ENCODE measurements at regions not wholly inside any gene's neighbourhood (a gene's known extent, or its start where the extent isn't known, plus 50 kb on each side); places are given as distances from the start of the nearest gene placed in this dataset.
"Not testable (repeated sequence)": the region's sequence is repeated elsewhere in the genome, so short reads cannot be mapped to it uniquely, and the experiment has no call there.

DNA sequence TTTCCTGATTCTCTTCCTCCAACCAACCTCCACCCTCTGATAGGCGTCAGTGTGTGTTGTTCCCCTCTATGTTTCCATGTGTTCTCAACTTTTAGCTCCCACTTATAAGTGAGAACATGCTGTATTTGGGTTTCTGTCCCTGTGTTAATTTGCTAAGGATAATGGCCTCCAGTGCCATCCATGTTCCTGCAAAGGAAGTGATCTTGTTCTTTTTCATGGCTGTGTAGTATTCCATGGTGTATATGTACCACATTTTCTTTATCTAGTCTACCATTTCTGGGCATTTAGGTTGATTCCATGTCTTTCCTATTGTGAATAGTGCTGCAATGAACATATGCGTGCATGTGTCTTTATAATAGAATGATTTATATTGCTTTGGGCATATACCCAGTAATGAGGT is 107.1 kb upstream of the CPHXL start:
- TF ChIP-seq, protein P1, sequence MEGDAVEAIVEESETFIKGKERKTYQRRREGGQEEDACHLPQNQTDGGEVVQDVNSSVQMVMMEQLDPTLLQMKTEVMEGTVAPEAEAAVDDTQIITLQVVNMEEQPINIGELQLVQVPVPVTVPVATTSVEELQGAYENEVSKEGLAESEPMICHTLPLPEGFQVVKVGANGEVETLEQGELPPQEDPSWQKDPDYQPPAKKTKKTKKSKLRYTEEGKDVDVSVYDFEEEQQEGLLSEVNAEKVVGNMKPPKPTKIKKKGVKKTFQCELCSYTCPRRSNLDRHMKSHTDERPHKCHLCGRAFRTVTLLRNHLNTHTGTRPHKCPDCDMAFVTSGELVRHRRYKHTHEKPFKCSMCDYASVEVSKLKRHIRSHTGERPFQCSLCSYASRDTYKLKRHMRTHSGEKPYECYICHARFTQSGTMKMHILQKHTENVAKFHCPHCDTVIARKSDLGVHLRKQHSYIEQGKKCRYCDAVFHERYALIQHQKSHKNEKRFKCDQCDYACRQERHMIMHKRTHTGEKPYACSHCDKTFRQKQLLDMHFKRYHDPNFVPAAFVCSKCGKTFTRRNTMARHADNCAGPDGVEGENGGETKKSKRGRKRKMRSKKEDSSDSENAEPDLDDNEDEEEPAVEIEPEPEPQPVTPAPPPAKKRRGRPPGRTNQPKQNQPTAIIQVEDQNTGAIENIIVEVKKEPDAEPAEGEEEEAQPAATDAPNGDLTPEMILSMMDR (IDR thresholded peaks at IDR 0.05) = not testable (repeated sequence)
- TF ChIP-seq POLR2A (IDR thresholded peaks at IDR 0.05) = not testable (repeated sequence)

All from body of pancreas (tissue), 4 donors.